ENCODE measurements at regions not wholly inside any gene's neighbourhood (a gene's known extent, or its start where the extent isn't known, plus 50 kb on each side); places are given as distances from the start of the nearest gene placed in this dataset.
"Not testable (repeated sequence)": the region's sequence is repeated elsewhere in the genome, so short reads cannot be mapped to it uniquely, and the experiment has no call there.

DNA sequence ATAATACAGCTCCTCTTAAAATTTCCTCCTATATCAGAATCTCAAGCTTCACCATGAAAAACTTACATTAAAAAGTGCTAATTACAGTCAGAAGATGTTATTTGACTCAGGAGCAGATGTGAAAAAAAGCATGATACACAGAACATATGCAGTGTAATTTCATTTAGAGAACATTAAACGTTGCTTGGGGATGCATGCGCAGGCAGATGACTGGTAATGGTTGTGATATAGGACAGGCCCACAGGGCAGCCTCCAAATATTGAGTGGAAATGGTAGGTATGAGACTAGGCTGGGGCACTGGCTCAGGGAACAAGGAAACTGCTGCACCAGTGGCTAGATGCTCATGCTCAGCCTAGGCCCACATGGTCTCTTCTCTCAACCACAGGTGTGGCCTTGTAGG is 69.7 kb downstream of the IARS1 start:
- TF ChIP-seq, protein P1, sequence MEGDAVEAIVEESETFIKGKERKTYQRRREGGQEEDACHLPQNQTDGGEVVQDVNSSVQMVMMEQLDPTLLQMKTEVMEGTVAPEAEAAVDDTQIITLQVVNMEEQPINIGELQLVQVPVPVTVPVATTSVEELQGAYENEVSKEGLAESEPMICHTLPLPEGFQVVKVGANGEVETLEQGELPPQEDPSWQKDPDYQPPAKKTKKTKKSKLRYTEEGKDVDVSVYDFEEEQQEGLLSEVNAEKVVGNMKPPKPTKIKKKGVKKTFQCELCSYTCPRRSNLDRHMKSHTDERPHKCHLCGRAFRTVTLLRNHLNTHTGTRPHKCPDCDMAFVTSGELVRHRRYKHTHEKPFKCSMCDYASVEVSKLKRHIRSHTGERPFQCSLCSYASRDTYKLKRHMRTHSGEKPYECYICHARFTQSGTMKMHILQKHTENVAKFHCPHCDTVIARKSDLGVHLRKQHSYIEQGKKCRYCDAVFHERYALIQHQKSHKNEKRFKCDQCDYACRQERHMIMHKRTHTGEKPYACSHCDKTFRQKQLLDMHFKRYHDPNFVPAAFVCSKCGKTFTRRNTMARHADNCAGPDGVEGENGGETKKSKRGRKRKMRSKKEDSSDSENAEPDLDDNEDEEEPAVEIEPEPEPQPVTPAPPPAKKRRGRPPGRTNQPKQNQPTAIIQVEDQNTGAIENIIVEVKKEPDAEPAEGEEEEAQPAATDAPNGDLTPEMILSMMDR (conservative IDR thresholded peaks at IDR 0.05; ENCODE audit: low read length) = no peak

DNA sequence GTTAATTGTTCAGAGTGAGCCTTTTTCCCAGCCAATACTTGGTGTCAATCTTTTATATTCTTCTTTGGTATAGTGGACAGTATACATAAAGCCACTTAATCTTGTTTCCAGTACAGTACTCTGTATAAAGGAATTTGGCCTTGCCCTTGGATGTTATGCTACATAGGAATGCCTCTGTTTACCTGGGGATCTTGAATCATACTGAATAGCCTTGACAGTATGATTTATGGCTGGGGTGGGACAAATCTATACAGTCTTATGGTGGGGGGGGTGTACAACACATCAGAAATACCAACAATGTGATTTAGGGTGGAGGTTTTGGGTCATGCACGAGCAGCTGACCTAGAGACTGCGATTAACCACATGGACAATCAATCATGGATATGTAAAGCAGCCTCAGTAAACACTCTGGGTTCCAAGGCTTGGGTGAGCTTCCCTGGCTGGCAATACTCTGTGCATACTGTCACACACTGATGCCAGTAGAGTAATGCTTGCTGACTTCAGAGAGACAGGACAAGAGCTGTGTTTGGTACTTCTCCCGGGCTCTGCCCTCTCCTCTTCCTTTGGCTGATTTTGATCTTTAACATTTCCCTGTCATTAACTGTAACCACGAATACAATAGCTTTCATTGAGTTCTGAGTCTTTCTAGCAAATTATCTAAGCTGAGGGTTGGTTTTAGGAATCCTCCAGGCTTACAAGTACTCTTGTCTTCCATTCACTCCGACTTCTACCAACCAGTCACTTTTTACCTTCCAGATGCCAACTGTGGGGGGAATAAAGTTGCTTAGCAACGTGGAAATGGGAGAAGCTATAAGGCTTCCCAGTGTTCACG is 84.6 kb downstream of the IARS1 start:
- TF ChIP-seq, protein P1 (conservative IDR thresholded peaks at IDR 0.05; ENCODE audit: low read length) = no peak
- DNase-seq (ENCODE audit: low read depth) = no peak
- H3K4me3 ChIP-seq (ENCODE audit: low read length) = no peak overlapping the region

More for the DNA sequence above, 69.7 kb downstream of the IARS1 start:
- H3K4me3 ChIP-seq (ENCODE audit: low read length) = no peak overlapping the region
- no peak for DNase-seq (ENCODE audit: low read depth)

DNA sequence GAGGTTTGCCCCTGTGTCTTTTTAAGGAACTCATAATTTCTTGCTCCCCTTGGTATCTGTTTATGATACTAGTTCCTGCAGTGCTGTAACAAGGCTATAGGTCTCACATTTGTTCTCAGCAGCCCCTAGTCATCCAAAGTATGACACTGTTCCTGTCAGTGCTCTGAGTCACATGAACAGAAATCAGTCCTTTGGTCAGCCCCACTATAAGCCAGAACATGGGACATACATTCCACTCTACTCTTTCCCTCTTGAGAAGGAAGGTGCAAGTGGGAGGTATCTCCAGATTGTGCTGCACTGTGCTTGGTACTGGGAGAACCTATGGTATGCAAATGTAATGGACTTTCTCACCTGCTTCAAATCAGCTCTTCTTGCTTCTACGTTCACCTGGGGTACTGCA is 87.0 kb downstream of the IARS1 start:
- TF ChIP-seq, protein P1 (conservative IDR thresholded peaks at IDR 0.05; ENCODE audit: low read length) = no peak
- DNase-seq (ENCODE audit: low read depth) = peak; percentile 12
- no peak overlapping the region for H3K4me3 ChIP-seq (ENCODE audit: low read length)

DNA sequence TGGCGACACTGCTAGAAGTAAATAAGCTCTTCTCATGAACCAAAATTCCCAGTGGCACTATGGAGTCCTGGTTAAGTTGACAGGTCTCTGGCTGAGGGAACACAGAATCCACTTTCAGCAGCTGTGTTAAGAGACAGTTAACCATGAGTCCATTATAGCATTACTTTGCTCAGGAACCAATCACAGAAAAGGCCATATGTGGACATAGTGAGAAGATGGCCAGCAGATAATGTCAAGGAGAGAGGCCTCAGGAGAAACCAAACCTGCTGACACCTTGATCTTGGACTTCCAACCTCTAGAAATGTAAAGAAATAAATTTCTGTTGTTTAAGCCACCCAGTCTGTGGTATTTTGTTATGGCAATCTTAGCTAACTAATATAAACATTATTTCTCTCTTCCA is 88.7 kb upstream of the SPTLC1 start:
- not testable (repeated sequence) for H3K4me3 ChIP-seq (ENCODE audit: low read length); DNase-seq (ENCODE audit: low read depth)

DNA sequence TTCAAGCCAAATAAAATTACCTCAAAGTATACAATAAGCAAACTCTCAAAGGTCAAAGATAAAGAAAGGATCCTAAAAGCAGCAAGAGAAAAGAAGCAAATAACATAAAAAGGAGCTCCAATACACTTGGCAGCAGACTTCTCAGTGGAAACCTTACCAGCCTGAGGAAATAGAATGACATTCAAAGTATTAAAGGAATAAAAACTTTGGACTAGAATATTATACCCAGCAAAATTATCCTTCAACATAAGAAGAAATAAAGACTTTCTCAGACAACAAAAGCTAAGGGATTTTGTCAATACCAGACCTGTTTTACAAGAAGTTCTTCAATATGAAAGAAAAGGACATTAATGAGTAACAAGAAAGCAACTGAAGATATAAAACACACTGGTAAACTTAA is 83.0 kb upstream of the SPTLC1 start:
- H3K4me3 ChIP-seq (ENCODE audit: low read length); DNase-seq (ENCODE audit: low read depth): not testable (repeated sequence)

DNA sequence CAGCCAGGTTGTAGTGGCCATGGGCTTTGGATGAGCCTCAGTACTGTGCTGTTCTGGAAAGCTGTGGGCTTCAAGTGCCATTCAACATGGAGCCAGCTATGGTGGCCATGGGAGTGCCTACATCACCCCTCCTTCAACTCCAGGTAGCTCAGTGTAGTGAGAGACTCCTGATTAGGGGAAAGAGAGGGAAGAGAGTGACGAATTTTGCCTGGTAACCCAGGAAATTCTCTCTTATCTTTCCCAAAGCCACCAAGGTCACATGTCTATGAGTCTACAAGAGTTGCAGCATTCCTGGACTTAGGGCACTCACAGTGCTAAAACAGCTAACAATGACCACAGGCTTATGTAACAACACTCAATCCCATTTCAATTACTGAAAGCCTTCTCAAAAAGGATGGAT is 81.7 kb upstream of the SPTLC1 start:
- TF ChIP-seq, protein P1 (conservative IDR thresholded peaks at IDR 0.05; ENCODE audit: low read length) = no peak
- no peak overlapping the region for H3K4me3 ChIP-seq (ENCODE audit: low read length)
- peak; percentile 69 for DNase-seq (ENCODE audit: low read depth)

DNA sequence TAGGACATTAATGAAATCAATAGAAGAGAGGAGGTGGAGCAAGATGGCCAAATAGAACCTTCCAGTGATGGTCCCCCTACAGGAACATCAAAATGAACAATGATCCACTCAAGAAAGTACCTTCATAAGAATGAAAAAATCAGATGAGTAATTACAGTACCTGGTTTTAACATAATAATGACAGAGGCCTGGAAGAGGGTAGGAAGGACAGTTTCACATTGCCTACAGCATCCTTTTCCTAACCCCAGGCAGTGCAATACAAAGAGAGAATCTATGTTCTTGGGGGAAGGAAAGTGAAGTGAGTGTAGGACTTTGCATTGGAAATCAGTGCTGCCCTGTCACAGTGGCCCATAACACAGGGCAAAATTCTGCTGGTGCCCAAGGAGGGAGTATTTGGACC is 81.2 kb upstream of the SPTLC1 start:
- DNase-seq (ENCODE audit: low read depth) = no peak
- TF ChIP-seq, protein P1 (conservative IDR thresholded peaks at IDR 0.05; ENCODE audit: low read length) = no peak
- no peak overlapping the region for H3K4me3 ChIP-seq (ENCODE audit: low read length)

DNA sequence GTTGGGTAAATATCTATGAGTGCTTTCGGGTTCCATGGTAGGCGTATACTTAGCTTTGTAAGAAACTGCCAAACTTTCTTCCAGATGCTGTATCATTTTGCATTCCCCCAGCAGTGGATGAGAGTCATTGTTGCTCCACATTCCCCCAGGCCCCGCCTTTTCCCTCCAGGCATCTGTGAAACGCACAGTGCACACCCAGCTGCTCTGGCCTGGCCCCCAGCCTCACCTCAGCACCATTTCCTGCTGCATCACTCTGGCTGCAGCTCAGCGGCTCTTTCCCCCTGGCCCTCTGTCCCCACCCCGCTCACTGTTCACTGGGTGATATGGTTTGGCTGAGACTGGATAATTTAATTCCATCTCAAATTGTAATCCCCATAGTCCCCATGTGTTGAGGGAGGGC is 76.6 kb upstream of the SPTLC1 start:
- H3K4me3 ChIP-seq (ENCODE audit: low read length) = no peak overlapping the region
- peak; percentile 78 for DNase-seq (ENCODE audit: low read depth)
- TF ChIP-seq, protein P1 (conservative IDR thresholded peaks at IDR 0.05; ENCODE audit: low read length) = no peak

Data from AG10803 (cell line).